AG04450 (cell line): ENCODE measurements at regions not wholly inside any gene's neighbourhood (a gene's known extent, or its start where the extent isn't known, plus 50 kb on each side); places are given as distances from the start of the nearest gene placed in this dataset.

ENCODE experiments used
- CTCF ChIA-PET: fragments of 300-600, 350-600 bp; formaldehyde crosslinking; extraction: SDS; loops from one replicate; lab custom pipeline; 2022; ENCODE audit warnings: antibody characterized with exemption, inconsistent platforms; lab: Charles Lee
- POLR2A ChIA-PET: fragments of 350-600 bp; formaldehyde crosslinking; extraction: SDS; loops from one replicate; lab custom pipeline; 2021; ENCODE audit warnings: antibody characterized with exemption, inconsistent platforms; lab: Yijun Ruan, JAX
- DNase-seq: peaks from one replicate; pipeline ENCODE4 v3.0.0-alpha.2; 2011; ENCODE audit warnings: low read depth, low spot score
- H3K27ac ChIP-seq: one replicate; pipeline ENCODE4 v1.5.1; 2012; ENCODE audit warnings: low read depth, low read length, control low read depth
- H3K27me3 ChIP-seq: one replicate; pipeline ENCODE4 v1.6.0; 2012; ENCODE audit warnings: low read length; ENCODE audit not compliant: control insufficient read depth, insufficient read depth
- H3K4me3 ChIP-seq: 2 replicates; pipeline ENCODE4 v1.5.1; 2011; ENCODE audit warnings: mild to moderate bottlenecking, low read depth, low read length, control low read depth
- H3K9me3 ChIP-seq: 2 replicates; pipeline ENCODE4 v1.5.1; 2012; ENCODE audit warnings: low read length; ENCODE audit not compliant: control insufficient read depth, insufficient read depth
- CTCF ChIP-seq: IDR thresholded peaks from 2 replicates; pipeline ENCODE4 v1.5.1; 2011; ENCODE audit warnings: low read depth, low read length, control low read depth, inconsistent platforms

GRCh38 chr17:13962716-13963240 lies 106.5 kb upstream of the COX10 start:
- H3K9me3 ChIP-seq = no peaks in the 10 kb centered on the region
- ChIA-PET CTCF (no interaction called here), POLR2A (no interaction called here)
- no peak for TF ChIP-seq CTCF
- H3K27me3 ChIP-seq = no peaks in the 10 kb centered on the region
- no peak overlapping the region for H3K27ac ChIP-seq
- no peak for DNase-seq
- H3K4me3 ChIP-seq = no peak overlapping the region

GRCh38 chr17:13967416-13967815 lies 101.9 kb upstream of the COX10 start:
- POLR2A ChIA-PET = no interaction called here
- no peak for DNase-seq
- no peak for TF ChIP-seq CTCF
- Histone ChIP-seq H3K4me3 (no peak overlapping the region), H3K9me3 (no peaks in the 10 kb centered on the region), H3K27ac (no peak overlapping the region), H3K27me3 (no peaks in the 10 kb centered on the region)
- CTCF ChIA-PET = no interaction called here

- TF ChIP-seq CTCF = no peak
- H3K4me3 ChIP-seq = no peak overlapping the region
- ChIA-PET POLR2A (no interaction called here), CTCF (no interaction called here)
- no peak overlapping the region for H3K27ac ChIP-seq
- no peak for DNase-seq
- H3K27me3 ChIP-seq = no peaks in the 10 kb centered on the region
- no peaks in the 10 kb centered on the region for H3K9me3 ChIP-seq
These were observed 98.8 kb upstream of the COX10 start for GRCh38 chr17:13970531-13970930.

GRCh38 chr17:13973960-13974651 lies 95.2 kb upstream of the COX10 start:
- no peak for DNase-seq
- Histone ChIP-seq H3K4me3 (no peak overlapping the region), H3K9me3 (no peaks in the 10 kb centered on the region; the same call in 1 of the 2 replicates), H3K27ac (no peak overlapping the region), H3K27me3 (no peaks in the 10 kb centered on the region)
- TF ChIP-seq CTCF = no peak
- POLR2A ChIA-PET = no interaction called here
- CTCF ChIA-PET = no interaction called here

- no peak overlapping the region for H3K27ac ChIP-seq
- H3K27me3 ChIP-seq = no peaks in the 10 kb centered on the region
- ChIA-PET POLR2A (no interaction called here), CTCF (no interaction called here)
- H3K9me3 ChIP-seq = no peaks in the 10 kb centered on the region; the same call in 1 of the 2 replicates
- H3K4me3 ChIP-seq = no peak overlapping the region
- no peak for DNase-seq
- TF ChIP-seq CTCF = no peak
These were observed 91.5 kb upstream of the COX10 start for GRCh38 chr17:13977837-13978236.
